Transverse colon (tissue), 4 donors: ENCODE measurements at regions not wholly inside any gene's neighbourhood (a gene's known extent, or its start where the extent isn't known, plus 50 kb on each side); places are given as distances from the start of the nearest gene placed in this dataset.

Experiments
- DNase-seq: peaks from one replicate; pipeline ENCODE4 v3.0.0-alpha.2; 2019
- H3K27ac ChIP-seq, 4 donors: fragments of 200-600 bp; sonication (generic); 2 replicates each; pipeline ENCODE4 v1.5.1; 2016 to 2018; ENCODE audit warnings: inconsistent platforms in 4 of 4
- H3K27me3 ChIP-seq: fragments of 200-600 bp; sonication (generic); 2 replicates; pipeline ENCODE4 v1.5.1; 2017; ENCODE audit warnings: inconsistent platforms
- H3K36me3 ChIP-seq, 4 donors: fragments of 200-600 bp; sonication (generic); 2 replicates each; pipeline ENCODE4 v1.5.1; 2017 to 2019; ENCODE audit warnings: inconsistent platforms in 4 of 4
- H3K4me1 ChIP-seq, 4 donors: fragments of 200-600 bp; sonication (generic); 2 replicates each; pipeline ENCODE4 v1.5.1; 2017 to 2020; ENCODE audit warnings: inconsistent platforms in 4 of 4
- H3K4me3 ChIP-seq, 4 donors: fragments of 200-600 bp; sonication (generic); 1 replicate in 1 of 4; 2 replicates in 3 of 4; pipeline versions ENCODE4 v1.5.1 to v1.6.1; 2017 to 2019; ENCODE audit warnings: inconsistent platforms in 4 of 4
- H3K9me3 ChIP-seq, 2 donors: fragments of 200-600 bp; sonication (generic); 2 replicates each; pipeline ENCODE4 v1.5.1; 2017 to 2019; ENCODE audit warnings: inconsistent platforms in 2 of 2
- EP300 ChIP-seq: sonication (generic); formaldehyde crosslinking; IDR thresholded peaks from one replicate; pipeline ENCODE4 v1.6.1; 2017; ENCODE audit warnings: antibody characterized with exemption, low read depth
- POLR2A ChIP-seq: fragments of 450-650 bp; IDR thresholded peaks from one replicate; pipeline ENCODE4 v1.6.1; 2016; ENCODE audit warnings: antibody characterized with exemption, mild to moderate bottlenecking, moderate library complexity
- POLR2AphosphoS5 ChIP-seq, 3 donors: sonication (generic); formaldehyde crosslinking; IDR thresholded peaks; one replicate each; pipeline ENCODE4 v1.6.1; 2016; ENCODE audit warnings: antibody characterized with exemption in 3 of 3
- WGBS, 2 donors: methylation state at CpG; one replicate each; pipeline ENCODE4 v1.1.5; 2018; ENCODE audit warnings: low coverage in 1 of 2; 5-methylcytosine and 5-hydroxymethylcytosine counted together
- in situ Hi-C, 4 donors: fragments of 200-750 bp; cut with MboI; loops; one replicate each; pipeline versions ENCODE4 v1.15.0 to v1.15.1; 2017; ENCODE audit warnings: low sequenced_read_pairs in 3 of 4, low pct_ligation_motif_present in 1 of 4, low pct_unique_long_range_greater_than_20kb in 1 of 4
- intact Hi-C: fragments of 100-400 bp; cut with DNase I; formaldehyde crosslinking; loops from one replicate; pipeline ENCODE4 v1.15.1; 2023; ENCODE audit warnings: low total_unique reads
- TF ChIP-seq, protein P1 (sequence below), 5 experiments: fragments of 200-600 bp in 3 of 5; fragments of 450-650 bp in 2 of 5; sonication (generic) in 3 of 5; IDR thresholded peaks; 1 replicate in 2 of 5; 2 replicates in 3 of 5; pipeline ENCODE4 v1.5.1; 2016 to 2017; ENCODE audit warnings: antibody characterized with exemption in 5 of 5, inconsistent platforms in 3 of 5, mild to moderate bottlenecking in 2 of 5, moderate library complexity in 1 of 5

DNA sequence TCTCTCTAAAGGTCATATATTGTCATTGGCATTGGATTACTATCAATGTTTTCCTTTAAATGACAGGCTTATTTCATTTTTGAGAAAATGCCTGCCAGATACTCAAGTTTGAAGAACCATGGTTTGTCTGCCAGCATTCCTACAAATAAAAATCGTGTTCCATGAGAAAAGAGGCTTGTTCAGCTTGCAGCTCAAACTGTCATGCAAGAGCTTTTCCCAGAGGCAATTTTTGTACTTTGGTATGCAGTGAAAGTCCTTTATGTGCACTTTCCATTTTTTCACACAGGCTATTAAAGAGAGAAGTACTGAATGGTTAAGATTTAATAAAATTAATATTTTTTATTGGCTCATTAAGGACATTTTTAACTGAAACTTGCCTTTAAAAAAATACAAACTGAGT, 110.4 kb downstream of the FBXO4 start:
- intact Hi-C loops (no loop called here), in situ Hi-C loops (no loop called here)
- H3K4me3 ChIP-seq = no peak overlapping the region
- H3K27me3 ChIP-seq = no peaks in the 10 kb centered on the region
- no peak overlapping the region for H3K27ac ChIP-seq
- 0 to 6% methylated on average over 1 of the region's 1 CpG for WGBS, 2 donors
- DNase-seq = no peak
- H3K36me3 ChIP-seq = no peaks in the 10 kb centered on the region
- H3K4me1 ChIP-seq = no peaks in the 10 kb centered on the region
- no peak for TF ChIP-seq POLR2A
- TF ChIP-seq POLR2AphosphoS5 (IDR thresholded peaks at IDR 0.05) = no peak
- TF ChIP-seq EP300 = no peak
- TF ChIP-seq, protein P1, sequence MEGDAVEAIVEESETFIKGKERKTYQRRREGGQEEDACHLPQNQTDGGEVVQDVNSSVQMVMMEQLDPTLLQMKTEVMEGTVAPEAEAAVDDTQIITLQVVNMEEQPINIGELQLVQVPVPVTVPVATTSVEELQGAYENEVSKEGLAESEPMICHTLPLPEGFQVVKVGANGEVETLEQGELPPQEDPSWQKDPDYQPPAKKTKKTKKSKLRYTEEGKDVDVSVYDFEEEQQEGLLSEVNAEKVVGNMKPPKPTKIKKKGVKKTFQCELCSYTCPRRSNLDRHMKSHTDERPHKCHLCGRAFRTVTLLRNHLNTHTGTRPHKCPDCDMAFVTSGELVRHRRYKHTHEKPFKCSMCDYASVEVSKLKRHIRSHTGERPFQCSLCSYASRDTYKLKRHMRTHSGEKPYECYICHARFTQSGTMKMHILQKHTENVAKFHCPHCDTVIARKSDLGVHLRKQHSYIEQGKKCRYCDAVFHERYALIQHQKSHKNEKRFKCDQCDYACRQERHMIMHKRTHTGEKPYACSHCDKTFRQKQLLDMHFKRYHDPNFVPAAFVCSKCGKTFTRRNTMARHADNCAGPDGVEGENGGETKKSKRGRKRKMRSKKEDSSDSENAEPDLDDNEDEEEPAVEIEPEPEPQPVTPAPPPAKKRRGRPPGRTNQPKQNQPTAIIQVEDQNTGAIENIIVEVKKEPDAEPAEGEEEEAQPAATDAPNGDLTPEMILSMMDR (IDR thresholded peaks at IDR 0.05) = no peak
- no peaks in the 10 kb centered on the region for H3K9me3 ChIP-seq

DNA sequence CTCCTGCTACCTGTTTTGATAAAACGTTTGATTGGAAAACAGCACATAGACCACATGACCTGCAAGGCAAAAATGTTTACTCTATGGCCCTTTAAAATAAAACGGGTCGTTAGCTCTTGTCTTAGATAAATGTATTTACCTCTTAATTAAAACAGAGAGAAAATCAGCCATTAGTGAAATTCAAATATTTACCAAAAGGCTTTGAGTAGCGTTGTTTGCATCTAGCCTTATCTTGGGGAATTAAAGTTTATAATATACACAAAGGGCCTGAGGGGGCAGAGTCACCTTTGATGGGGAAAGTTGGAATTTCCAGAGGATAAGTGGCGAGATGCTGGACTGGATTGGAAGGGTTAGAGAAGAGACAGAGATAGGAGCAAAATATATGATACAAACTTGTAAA, 111.3 kb downstream of the FBXO4 start:
- Histone ChIP-seq H3K4me3 (no peak overlapping the region), H3K36me3 (no peaks in the 10 kb centered on the region), H3K27me3 (no peaks in the 10 kb centered on the region), H3K9me3 (no peaks in the 10 kb centered on the region), H3K4me1 (no peaks in the 10 kb centered on the region), H3K27ac (no peak overlapping the region)
- 28 to 32% methylated on average over 5 of the region's 5 CpGs for WGBS, 2 donors
- intact Hi-C loops = no loop called here
- in situ Hi-C loops = no loop called here
- TF ChIP-seq EP300 (no peak), POLR2A (no peak), POLR2AphosphoS5 (IDR thresholded peaks at IDR 0.05) (no peak)
- TF ChIP-seq, protein P1 (IDR thresholded peaks at IDR 0.05) = no peak
- DNase-seq = no peak

DNA sequence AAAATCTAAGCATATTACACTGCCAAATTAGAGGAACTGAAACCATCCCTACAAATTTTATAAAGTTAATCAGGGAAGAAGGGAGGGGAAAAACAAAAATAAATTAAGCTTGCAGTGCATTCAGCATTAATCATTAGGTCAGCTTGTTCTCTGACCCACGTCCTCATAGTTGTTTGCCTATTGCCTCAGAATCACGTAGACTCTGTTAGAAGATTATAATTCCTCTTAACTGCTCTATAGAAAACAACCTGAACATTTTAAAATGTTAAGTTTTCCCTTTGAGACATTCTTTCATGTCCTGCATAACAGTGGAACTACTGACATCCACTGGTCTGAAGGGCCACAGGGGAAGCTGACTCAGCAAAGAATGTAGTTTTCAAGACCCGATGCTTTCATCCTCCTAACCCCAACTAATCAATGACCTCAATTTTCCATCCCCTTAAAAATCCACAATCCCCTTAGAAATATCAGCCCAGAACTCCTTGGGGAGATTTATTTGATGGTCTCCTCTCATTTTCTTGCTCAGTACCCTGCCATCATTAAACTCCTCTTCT, 112.4 kb downstream of the FBXO4 start:
- Histone ChIP-seq H3K27me3 (no peaks in the 10 kb centered on the region), H3K36me3 (no peaks in the 10 kb centered on the region), H3K4me1 (no peaks in the 10 kb centered on the region), H3K27ac (no peak overlapping the region), H3K4me3 (no peak overlapping the region), H3K9me3 (no peaks in the 10 kb centered on the region)
- in situ Hi-C loops (no loop called here), intact Hi-C loops (no loop called here)
- no peak for DNase-seq
- TF ChIP-seq POLR2AphosphoS5 (IDR thresholded peaks at IDR 0.05) = no peak
- TF ChIP-seq EP300 = no peak
- TF ChIP-seq POLR2A = no peak
- TF ChIP-seq, protein P1 (IDR thresholded peaks at IDR 0.05) = no peak
- 49 to 76% methylated on average over 3 of the region's 3 CpGs for WGBS, 2 donors

DNA sequence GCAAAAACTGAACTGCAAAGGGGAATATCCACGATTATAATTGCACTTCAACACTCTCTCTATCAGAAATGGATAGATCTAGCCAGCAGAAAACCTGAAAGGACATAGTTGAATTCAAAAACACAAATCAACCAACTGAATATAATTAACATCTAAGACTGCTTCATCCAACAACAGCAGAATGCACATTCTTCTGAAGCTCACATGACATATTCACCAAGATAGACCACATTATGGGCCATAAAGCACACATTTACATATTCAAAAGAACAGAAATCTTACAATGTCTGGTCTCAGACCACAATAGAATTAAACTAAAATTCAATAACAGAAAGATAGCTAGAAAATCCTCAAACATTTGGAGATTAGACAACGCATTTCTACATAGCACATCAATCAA, 118.3 kb downstream of the FBXO4 start:
- H3K9me3 ChIP-seq = no peaks in the 10 kb centered on the region
- no peak overlapping the region for H3K4me3 ChIP-seq
- intact Hi-C loops (no loop called here), in situ Hi-C loops (no loop called here)
- no peak for DNase-seq
- WGBS, 2 donors = 66 to 88% methylated on average over 2 of the region's 2 CpGs
- no peaks in the 10 kb centered on the region for H3K27me3 ChIP-seq
- no peaks in the 10 kb centered on the region for H3K4me1 ChIP-seq
- no peaks in the 10 kb centered on the region for H3K36me3 ChIP-seq
- no peak overlapping the region for H3K27ac ChIP-seq
- TF ChIP-seq EP300 (no peak), POLR2AphosphoS5 (IDR thresholded peaks at IDR 0.05) (no peak), POLR2A (no peak)
- TF ChIP-seq, protein P1 (IDR thresholded peaks at IDR 0.05) = no peak
